HG03025 (cell line): ENCODE measurements at regions not wholly inside any gene's neighbourhood (a gene's known extent, or its start where the extent isn't known, plus 50 kb on each side); places are given as distances from the start of the nearest gene placed in this dataset.

Experiments used
- ATAC-seq: cut with Tn5 transposase; IDR thresholded peaks from one replicate; pipeline ENCODE4 v1.9.1; 2021; ENCODE audit warnings: mild to moderate bottlenecking, moderate library complexity; ENCODE audit not compliant: unreplicated experiment, low FRiP score

DNA sequence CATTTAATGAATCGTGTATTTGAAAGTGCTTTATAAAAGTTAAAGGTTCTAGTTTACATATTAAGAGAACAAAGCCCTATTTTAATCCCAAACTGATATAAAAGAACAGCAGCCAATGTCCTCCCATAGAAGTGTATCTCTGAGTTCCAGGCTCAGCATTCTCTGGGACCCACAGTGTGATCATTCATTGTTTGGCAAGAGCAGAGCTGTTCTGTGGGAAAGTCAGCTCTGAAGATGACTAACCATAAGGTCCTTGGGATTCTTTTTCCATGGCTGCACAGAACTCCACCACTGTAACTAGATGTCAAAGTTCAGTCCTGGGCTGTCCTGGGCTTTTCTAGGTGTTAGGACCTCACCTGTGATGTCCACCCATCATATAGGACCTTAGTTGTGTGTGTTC lies 157.0 kb upstream of the TLL1 start:
- no peak for ATAC-seq

GRCh38 chr4:165716472-165716871 lies 156.6 kb upstream of the TLL1 start:
- ATAC-seq = no peak

DNA sequence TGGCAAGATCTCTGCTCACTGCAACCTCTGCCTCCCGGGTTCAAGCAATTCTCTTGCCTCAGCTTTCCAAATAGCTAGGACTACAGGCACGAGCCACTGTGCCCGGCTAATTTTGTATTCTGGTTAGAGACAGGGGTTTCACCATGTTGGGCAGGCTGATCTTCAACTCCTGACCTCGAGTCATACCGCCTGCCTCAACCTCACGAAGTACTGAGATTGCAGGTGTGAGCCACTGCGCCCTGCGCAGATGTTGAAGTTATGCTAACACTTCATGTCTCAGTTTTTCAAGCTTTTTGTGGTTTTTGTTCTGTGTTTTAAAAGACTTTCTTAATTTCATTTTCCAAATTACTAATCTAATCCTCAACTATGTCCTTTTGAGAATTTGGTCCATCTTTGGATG lies 154.4 kb upstream of the TLL1 start:
- no peak for ATAC-seq

- ATAC-seq = no peak
These were observed 152.5 kb upstream of the TLL1 start for GRCh38 chr4:165720411-165721082.

DNA sequence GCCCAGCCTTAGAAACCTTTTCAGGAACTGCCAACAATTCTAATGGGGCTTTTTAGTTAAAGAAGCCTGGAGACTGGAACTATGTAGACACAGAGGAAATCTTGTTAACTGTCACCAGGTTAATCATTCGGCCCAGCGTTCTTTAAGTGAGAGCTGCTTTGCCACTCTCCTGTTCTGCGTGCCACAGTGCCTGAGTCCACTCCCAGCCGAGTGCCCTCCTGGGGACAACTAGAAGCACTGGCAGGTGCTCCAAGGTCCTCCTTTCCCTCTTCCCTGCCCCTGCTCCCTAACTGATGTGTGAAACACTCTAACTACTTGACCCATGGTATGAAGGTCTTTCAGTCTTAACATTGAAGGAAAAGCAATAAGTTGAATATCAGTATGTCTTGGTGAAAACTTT lies 151.2 kb upstream of the TLL1 start:
- no peak for ATAC-seq

GRCh38 chr4:165723051-165723795 lies 149.8 kb upstream of the TLL1 start:
- ATAC-seq = no peak

GRCh38 chr4:165724786-165725185 lies 148.3 kb upstream of the TLL1 start:
- no peak for ATAC-seq

- no peak for ATAC-seq
These were observed 147.7 kb upstream of the TLL1 start for GRCh38 chr4:165725352-165725751.

DNA sequence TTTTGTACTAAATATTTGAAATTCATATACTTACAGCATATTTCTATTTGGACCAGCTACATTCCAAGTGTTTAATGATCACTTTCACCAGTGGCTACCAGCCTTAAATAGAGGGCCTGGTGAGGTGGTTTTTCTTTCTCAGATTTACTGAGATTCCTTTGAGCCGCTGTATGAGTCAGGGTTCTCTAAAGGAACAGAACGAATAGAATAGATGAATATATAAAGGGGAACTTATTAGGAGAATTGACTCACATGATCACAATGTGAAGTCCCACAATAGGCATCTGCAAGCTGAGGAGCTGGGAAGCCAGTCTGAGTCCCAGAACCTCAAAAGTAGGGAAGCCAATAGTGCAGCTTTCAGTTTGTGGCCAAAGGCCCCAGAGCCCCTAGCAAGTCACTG lies 146.2 kb upstream of the TLL1 start:
- ATAC-seq = no peak

DNA sequence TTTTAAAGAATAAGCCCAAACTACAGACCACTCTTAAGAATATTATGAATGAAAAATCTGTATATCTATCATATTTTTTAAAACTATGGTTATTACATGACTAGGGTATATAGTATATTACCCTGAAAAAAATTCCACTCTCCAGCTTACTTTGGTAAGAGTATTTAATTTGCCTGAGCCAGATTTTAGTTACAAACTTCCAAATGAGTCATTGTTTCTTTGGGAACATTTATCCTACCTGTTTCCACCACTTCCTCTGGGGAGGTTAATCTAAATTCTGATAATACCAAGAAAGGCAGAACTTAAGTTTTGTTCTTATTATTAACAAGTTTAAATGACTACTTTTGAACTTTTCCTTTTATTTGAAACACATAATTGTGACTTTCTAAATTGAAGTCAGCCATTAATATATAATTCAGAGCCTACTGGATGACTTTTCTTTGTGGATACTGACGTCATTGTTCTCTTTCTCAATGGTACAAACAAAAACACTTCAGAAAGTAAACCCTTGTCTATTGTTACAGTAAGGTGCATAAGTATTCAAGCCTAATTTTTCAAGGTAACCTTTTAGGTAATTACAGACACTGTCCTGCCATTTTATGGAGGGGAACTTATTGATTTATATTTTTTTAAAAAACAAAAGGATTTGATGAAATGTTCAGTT lies 135.6 kb upstream of the TLL1 start:
- ATAC-seq = no peak

- ATAC-seq = no peak
These were observed 134.5 kb upstream of the TLL1 start for GRCh38 chr4:165738571-165738970.

- ATAC-seq = no peak
These were observed 132.1 kb upstream of the TLL1 start for GRCh38 chr4:165740911-165741310.

- no peak for ATAC-seq
These were observed 129.6 kb upstream of the TLL1 start for GRCh38 chr4:165743422-165743821.

DNA sequence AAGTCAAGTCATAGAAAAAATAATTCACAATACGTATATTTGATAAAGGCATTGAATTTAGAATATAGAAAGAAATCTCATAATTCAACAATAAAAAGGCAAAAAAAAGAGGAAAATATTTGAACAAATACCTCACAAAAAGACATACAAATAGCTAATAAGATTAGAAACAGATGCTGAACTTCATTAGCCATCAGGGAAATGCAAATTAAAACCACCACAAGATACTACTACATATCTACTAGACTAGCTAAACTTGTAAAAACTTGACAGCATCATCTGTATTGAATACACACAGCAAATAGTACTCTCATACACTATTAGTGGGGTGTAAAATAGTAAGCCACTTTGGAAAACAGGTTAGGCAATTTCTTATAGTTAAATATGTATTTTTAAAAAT lies 128.7 kb upstream of the TLL1 start:
- ATAC-seq = no peak

- no peak for ATAC-seq
These were observed 124.7 kb upstream of the TLL1 start for GRCh38 chr4:165748321-165748720.

DNA sequence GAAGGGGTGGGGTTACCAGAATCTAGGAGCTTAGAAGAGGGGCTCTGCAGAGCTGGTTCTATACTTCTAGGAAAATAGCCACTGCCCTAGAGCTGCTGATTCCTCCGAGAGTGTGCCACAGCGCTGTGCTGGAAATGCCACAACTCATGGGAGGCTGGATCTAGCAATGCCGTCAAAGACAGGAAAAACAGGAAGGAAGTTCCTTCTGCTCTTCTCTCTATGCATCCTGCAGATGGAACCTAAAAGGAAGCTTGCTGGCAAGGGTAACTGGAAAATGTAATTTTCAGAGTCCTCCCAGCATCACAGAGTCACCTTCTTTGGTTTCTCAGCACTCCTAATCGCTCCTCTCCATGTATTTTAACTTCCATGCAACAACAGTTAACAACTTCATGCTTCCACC lies 121.2 kb upstream of the TLL1 start:
- ATAC-seq = no peak

DNA sequence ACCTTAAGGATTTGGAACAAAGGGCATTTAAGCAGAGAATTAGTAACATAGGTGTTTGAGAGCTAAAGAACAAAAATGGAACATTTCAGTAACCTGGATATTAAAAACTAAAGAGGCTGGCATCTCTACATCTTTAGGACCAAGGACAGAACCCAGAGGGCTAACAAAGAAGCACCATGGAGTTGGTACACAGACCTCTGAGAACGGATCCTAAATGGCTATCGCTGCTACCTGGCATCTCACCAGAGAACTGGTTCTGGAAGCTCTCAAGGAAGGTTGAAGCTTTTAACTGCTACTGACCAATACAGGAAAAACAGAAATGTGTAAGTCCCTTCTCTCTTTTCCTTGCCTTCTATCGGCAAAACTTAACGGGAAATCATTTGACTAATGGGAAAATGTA lies 118.4 kb upstream of the TLL1 start:
- ATAC-seq = no peak

GRCh38 chr4:165756836-165757235 lies 116.2 kb upstream of the TLL1 start:
- no peak for ATAC-seq

GRCh38 chr4:165757451-165757850 lies 115.6 kb upstream of the TLL1 start:
- no peak for ATAC-seq

- no peak for ATAC-seq
These were observed 115.0 kb upstream of the TLL1 start for GRCh38 chr4:165758086-165758485.

DNA sequence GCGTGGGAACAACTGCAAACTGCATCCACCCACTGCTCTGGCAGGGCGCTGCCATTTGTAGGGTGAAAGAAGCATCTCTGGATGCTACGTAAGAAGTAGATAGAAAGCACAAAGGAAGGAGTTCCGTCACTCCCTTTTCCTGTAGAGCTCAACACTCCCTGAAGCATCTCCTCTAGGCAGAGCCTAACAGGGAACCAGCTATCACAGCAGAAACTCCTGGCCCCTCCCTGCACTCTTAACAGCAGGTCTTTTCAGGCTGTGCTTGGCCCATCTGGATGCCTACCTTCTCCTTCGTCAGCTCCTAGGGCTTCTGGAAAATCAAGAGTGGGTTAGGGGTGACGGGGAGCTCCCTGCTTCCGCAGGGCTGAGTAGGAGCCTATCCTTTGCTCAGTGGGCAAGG lies 112.9 kb upstream of the TLL1 start:
- ATAC-seq = no peak

GRCh38 chr4:165761963-165762362 lies 111.1 kb upstream of the TLL1 start:
- ATAC-seq = no peak
